ENCODE measurements at regions not wholly inside any gene's neighbourhood (a gene's known extent, or its start where the extent isn't known, plus 50 kb on each side); places are given as distances from the start of the nearest gene placed in this dataset.
"Not testable (repeated sequence)": the region's sequence is repeated elsewhere in the genome, so short reads cannot be mapped to it uniquely, and the experiment has no call there.

DNA sequence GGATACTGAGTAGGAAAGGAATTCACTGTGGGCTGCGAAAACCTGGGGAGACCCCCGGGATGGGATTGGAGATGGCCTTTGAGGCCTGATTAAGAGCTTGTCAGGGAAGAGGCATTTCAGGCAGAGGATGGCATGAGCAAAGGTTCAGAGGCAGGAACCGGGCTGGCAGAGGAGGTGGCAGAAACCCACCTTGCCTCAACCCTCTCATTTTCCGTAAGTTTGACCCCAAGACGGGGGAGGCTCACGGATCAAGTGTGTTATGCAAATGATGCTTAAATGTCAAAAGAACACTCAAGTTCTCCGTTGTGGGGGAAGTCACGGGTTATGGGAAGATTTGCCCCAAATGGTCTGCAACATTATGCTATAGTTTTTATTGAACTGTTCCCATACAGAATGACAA is 88.3 kb downstream of the MYCN start:
- CTCF ChIA-PET, result no interaction called here
- no TSS peak for BruUV-seq (replicated peaks)
- TF ChIP-seq, protein P1, sequence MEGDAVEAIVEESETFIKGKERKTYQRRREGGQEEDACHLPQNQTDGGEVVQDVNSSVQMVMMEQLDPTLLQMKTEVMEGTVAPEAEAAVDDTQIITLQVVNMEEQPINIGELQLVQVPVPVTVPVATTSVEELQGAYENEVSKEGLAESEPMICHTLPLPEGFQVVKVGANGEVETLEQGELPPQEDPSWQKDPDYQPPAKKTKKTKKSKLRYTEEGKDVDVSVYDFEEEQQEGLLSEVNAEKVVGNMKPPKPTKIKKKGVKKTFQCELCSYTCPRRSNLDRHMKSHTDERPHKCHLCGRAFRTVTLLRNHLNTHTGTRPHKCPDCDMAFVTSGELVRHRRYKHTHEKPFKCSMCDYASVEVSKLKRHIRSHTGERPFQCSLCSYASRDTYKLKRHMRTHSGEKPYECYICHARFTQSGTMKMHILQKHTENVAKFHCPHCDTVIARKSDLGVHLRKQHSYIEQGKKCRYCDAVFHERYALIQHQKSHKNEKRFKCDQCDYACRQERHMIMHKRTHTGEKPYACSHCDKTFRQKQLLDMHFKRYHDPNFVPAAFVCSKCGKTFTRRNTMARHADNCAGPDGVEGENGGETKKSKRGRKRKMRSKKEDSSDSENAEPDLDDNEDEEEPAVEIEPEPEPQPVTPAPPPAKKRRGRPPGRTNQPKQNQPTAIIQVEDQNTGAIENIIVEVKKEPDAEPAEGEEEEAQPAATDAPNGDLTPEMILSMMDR (IDR thresholded peaks at IDR 0.05; ENCODE audit: unreplicated experiment), result no peak
- Mint-ChIP-seq H3K27me3 (ENCODE audit: unreplicated experiment) (no peaks in the 10 kb centered on the region), H3K27ac (ENCODE audit: unreplicated experiment) (no peak overlapping the region), H3K4me1 (ENCODE audit: low read depth, unreplicated experiment) (peaks cover 18% of the 10 kb centered on the region), H3K9me3 (ENCODE audit: low read depth, unreplicated experiment) (no peaks in the 10 kb centered on the region), H3K36me3 (ENCODE audit: insufficient read depth, unreplicated experiment) (no peaks in the 10 kb centered on the region), H3K4me3 (ENCODE audit: low read depth, unreplicated experiment) (no peak overlapping the region)
- intact Hi-C loops (cut with micrococcal nuclease; ENCODE audit: unreplicated experiment), result no loop called here
- DNase-seq, result no peak

DNA sequence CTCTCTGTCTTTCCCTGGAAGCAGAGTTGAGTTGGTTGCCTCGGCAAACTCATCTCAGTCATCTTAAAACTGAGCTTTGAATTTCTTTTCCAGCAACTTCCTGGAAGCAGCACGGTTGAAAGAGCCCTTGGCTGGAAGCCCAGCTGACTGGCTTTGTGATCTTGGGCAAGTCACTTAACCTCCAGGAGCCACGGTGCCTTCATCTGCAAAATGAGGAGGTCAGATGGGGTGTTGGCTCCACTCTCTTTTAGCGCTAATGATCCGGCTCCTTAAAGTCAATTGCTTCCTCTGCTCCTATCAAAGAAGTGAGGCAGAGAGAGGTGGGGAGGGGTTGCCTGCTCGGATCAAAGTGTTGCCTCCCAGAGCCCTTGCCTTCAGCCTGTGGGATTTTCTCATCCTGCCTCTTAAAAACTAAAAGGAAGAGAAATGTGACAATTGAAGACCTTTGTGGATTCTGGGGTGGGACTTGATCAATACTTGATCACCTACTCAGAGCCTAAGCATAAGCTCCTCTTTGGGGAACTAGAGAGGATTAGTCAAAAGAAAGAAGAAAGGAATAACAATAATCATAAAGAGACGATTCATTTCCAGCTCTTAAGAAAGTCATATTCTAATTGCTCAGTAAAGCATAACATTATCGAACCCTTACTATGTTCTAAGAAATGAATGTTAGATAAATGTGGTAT is 86.6 kb downstream of the MYCN start:
- CTCF ChIA-PET, result no interaction called here
- no TSS peak for BruUV-seq (replicated peaks)
- no peak overlapping the region for H3K4me3 Mint-ChIP-seq (ENCODE audit: low read depth, unreplicated experiment)
- TF ChIP-seq, protein P1 (IDR thresholded peaks at IDR 0.05; ENCODE audit: unreplicated experiment), result no peak
- H3K27ac Mint-ChIP-seq (ENCODE audit: unreplicated experiment), result no peak overlapping the region
- intact Hi-C loops (cut with micrococcal nuclease; ENCODE audit: unreplicated experiment), result no loop called here
- H3K4me1 Mint-ChIP-seq (ENCODE audit: low read depth, unreplicated experiment), result peaks cover 12% of the 10 kb centered on the region
- DNase-seq, result peak; percentile 8
- no peaks in the 10 kb centered on the region for H3K27me3 Mint-ChIP-seq (ENCODE audit: unreplicated experiment)
- H3K9me3 Mint-ChIP-seq (ENCODE audit: low read depth, unreplicated experiment), result no peaks in the 10 kb centered on the region
- H3K36me3 Mint-ChIP-seq (ENCODE audit: insufficient read depth, unreplicated experiment), result no peaks in the 10 kb centered on the region

DNA sequence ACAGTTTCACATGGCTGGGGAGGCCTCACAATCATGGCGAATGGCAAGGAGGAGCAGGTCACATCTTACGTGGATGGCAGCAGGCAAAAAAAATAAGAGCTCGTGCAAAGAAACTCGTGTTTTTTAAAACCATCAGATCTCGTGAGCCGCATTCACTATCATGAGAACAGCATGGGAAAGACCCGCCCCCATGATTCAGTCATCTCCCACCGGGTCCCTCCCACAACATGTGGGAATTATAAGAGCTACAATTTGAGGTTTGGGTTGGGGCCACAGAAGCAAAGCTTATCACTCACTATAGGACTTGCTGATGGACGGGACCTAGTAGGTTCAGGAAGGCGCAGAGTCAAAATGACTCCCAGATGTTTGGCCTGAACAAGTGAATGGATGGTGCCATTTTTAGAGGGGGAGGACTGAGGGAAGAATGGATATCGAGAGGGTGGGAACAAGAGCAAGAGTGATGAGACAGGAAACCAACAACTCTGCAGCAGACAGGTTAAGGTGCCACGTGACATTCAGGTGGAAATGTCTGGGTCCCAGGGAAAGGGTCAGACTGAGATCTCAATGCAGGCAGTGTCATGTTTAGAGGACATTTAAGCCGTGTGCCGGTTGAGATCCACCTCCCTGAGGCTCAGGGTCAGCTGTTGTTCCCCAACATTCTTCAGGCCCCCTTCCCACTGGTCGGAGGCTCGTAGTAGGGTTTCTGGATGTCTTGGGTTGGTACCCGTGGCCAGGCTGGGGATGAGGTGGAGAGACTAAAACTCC is 85.7 kb downstream of the MYCN start:
- Mint-ChIP-seq H3K4me1 (ENCODE audit: low read depth, unreplicated experiment) (peaks cover 9% of the 10 kb centered on the region), H3K4me3 (ENCODE audit: low read depth, unreplicated experiment) (no peak overlapping the region), H3K36me3 (ENCODE audit: insufficient read depth, unreplicated experiment) (no peaks in the 10 kb centered on the region), H3K9me3 (ENCODE audit: low read depth, unreplicated experiment) (no peaks in the 10 kb centered on the region), H3K27me3 (ENCODE audit: unreplicated experiment) (no peaks in the 10 kb centered on the region), H3K27ac (ENCODE audit: unreplicated experiment) (no peak overlapping the region)
- TF ChIP-seq, protein P1 (IDR thresholded peaks at IDR 0.05; ENCODE audit: unreplicated experiment), result no peak
- BruUV-seq (replicated peaks), result no TSS peak
- intact Hi-C loops (cut with micrococcal nuclease; ENCODE audit: unreplicated experiment), result no loop called here
- CTCF ChIA-PET, result no interaction called here
- no peak for DNase-seq

DNA sequence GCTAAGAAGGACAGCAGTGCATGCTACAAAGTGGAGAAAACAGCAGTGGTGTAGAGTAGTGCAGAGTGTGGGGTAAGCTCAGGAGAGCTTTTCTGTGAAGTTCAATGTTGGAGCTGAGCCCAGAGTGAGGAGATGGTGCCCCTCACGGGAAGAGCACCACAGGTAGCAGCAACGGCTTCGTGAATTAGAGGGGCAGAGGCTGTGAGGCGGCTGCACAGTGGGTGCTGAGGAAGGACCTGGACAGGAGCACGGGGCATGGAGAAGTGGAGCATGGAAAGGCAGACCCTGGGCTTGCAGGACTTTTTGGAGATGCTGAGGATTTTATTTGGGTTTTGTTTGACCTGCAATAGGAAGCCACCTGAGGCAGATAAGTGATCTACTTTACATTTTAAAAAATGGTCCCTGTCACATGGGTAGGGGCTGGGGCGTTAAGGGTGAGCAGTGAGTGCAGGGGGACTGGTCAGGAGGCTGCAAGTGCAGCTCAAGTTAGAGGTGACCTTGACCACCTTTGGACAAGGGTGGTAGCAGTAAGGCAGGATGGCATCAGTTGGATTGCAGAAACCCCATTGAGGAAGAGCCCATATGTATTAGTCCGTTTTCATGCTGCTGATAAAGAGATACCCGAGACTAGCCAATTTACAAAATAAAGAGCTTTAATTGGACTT is 85.0 kb downstream of the MYCN start:
- H3K27ac Mint-ChIP-seq (ENCODE audit: unreplicated experiment), result no peak overlapping the region
- intact Hi-C loops (cut with micrococcal nuclease; ENCODE audit: unreplicated experiment), result no loop called here
- H3K4me3 Mint-ChIP-seq (ENCODE audit: low read depth, unreplicated experiment), result no peak overlapping the region
- CTCF ChIA-PET, result no interaction called here
- peaks cover 6% of the 10 kb centered on the region for H3K4me1 Mint-ChIP-seq (ENCODE audit: low read depth, unreplicated experiment)
- no peaks in the 10 kb centered on the region for H3K9me3 Mint-ChIP-seq (ENCODE audit: low read depth, unreplicated experiment)
- no peak for DNase-seq
- no peaks in the 10 kb centered on the region for H3K36me3 Mint-ChIP-seq (ENCODE audit: insufficient read depth, unreplicated experiment)
- TF ChIP-seq, protein P1 (IDR thresholded peaks at IDR 0.05; ENCODE audit: unreplicated experiment), result no peak
- no peaks in the 10 kb centered on the region for H3K27me3 Mint-ChIP-seq (ENCODE audit: unreplicated experiment)
- no TSS peak for BruUV-seq (replicated peaks)

DNA sequence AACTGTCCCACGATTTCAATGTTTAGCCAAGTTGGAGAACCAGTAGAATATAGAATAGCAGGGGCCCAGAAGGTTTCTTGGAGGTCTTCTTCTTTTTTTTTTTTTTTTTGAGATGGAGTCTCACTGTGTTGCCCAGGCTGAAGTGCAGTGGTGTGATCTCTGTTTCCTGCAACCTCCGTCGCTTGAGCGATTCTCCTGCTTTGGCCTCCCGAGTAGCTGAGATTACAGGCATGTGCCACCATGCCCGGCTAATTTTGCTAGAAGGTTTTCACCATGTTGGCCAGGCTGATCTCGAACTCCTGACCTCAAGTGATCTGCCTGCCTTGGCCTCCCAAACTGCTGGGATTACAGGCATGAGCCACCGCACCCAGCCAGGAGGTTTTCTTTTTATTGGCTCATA is 84.3 kb downstream of the MYCN start:
- H3K27me3 Mint-ChIP-seq (ENCODE audit: unreplicated experiment); H3K4me1 Mint-ChIP-seq (ENCODE audit: low read depth, unreplicated experiment); H3K36me3 Mint-ChIP-seq (ENCODE audit: insufficient read depth, unreplicated experiment); H3K4me3 Mint-ChIP-seq (ENCODE audit: low read depth, unreplicated experiment); H3K9me3 Mint-ChIP-seq (ENCODE audit: low read depth, unreplicated experiment); BruUV-seq (replicated peaks); H3K27ac Mint-ChIP-seq (ENCODE audit: unreplicated experiment); CTCF ChIA-PET; DNase-seq: not testable (repeated sequence)
- intact Hi-C loops (cut with micrococcal nuclease; ENCODE audit: unreplicated experiment), result loop anchor here (5.0 kb wide), 1 partner anchor 258 kb away; no protein-coding TSS in a partner anchor

Measured in Calu3 (cell line).